ENCODE measurements at regions not wholly inside any gene's neighbourhood (a gene's known extent, or its start where the extent isn't known, plus 50 kb on each side); places are given as distances from the start of the nearest gene placed in this dataset.

- no peak for TF ChIP-seq CTCF (IDR thresholded peaks at IDR 0.05)
- no peak for TF ChIP-seq POLR2A (IDR thresholded peaks at IDR 0.05)
- Histone ChIP-seq H3K27ac (no peak overlapping the region), H3K36me3 (no peaks in the 10 kb centered on the region), H3K9me3 (no peaks in the 10 kb centered on the region), H3K4me3 (replicated peaks in 1 of 3) (no peak overlapping the region), H3K4me1 (no peaks in the 10 kb centered on the region), H3K27me3 (no peaks in the 10 kb centered on the region)
- WGBS, 2 donors, result 87 to 91% methylated on average over 35 to 37 of the region's 37 CpGs
- intact Hi-C loops (cut with DNase I), result no loop called here
- no peak for DNase-seq
These were observed 407.5 kb upstream of the RNF32 start for GRCh38 chr7:156232931-156233705.

GRCh38 chr7:156230576-156230975 lies 410.0 kb upstream of the RNF32 start:
- WGBS, 2 donors, result 93 to 94% methylated on average over 12 of the region's 12 CpGs
- Histone ChIP-seq H3K36me3 (no peaks in the 10 kb centered on the region), H3K4me1 (no peaks in the 10 kb centered on the region), H3K4me3 (replicated peaks in 1 of 3) (no peak overlapping the region), H3K27ac (no peak overlapping the region), H3K9me3 (no peaks in the 10 kb centered on the region), H3K27me3 (no peaks in the 10 kb centered on the region)
- intact Hi-C loops (cut with DNase I), result no loop called here
- no peak for TF ChIP-seq POLR2A (IDR thresholded peaks at IDR 0.05)
- TF ChIP-seq CTCF (IDR thresholded peaks at IDR 0.05), result no peak
- DNase-seq, result no peak

- H3K4me3 ChIP-seq (replicated peaks in 1 of 3), result no peak overlapping the region
- intact Hi-C loops (cut with DNase I), result no loop called here
- no peaks in the 10 kb centered on the region for H3K4me1 ChIP-seq
- no peak for DNase-seq
- H3K27ac ChIP-seq, result no peak overlapping the region
- 91% methylated on average over 1 of the region's 1 CpG for WGBS, 2 donors
- H3K27me3 ChIP-seq, result no peaks in the 10 kb centered on the region
- H3K9me3 ChIP-seq, result no peaks in the 10 kb centered on the region
- no peak for TF ChIP-seq POLR2A (IDR thresholded peaks at IDR 0.05)
- no peak for TF ChIP-seq CTCF (IDR thresholded peaks at IDR 0.05)
- no peaks in the 10 kb centered on the region for H3K36me3 ChIP-seq
These were observed 412.6 kb upstream of the SHH start for GRCh38 chr7:156224833-156225225.

GRCh38 chr7:156223935-156224832 lies 411.9 kb upstream of the SHH start:
- H3K4me1 ChIP-seq, result no peaks in the 10 kb centered on the region
- DNase-seq, result no peak
- H3K27ac ChIP-seq, result no peak overlapping the region
- intact Hi-C loops (cut with DNase I), result no loop called here
- H3K27me3 ChIP-seq, result no peaks in the 10 kb centered on the region
- H3K9me3 ChIP-seq, result no peaks in the 10 kb centered on the region
- H3K4me3 ChIP-seq (replicated peaks in 1 of 3), result no peak overlapping the region
- no peaks in the 10 kb centered on the region for H3K36me3 ChIP-seq
- 53 to 69% methylated on average over 8 to 10 of the region's 10 CpGs for WGBS, 2 donors
- TF ChIP-seq CTCF (IDR thresholded peaks at IDR 0.05) (no peak), POLR2A (IDR thresholded peaks at IDR 0.05) (no peak)

- no peaks in the 10 kb centered on the region for H3K27me3 ChIP-seq
- H3K36me3 ChIP-seq, result no peaks in the 10 kb centered on the region
- no peak for DNase-seq
- no peaks in the 10 kb centered on the region for H3K9me3 ChIP-seq
- WGBS, 2 donors, result 74 to 81% methylated on average over 7 of the region's 7 CpGs
- TF ChIP-seq POLR2A (IDR thresholded peaks at IDR 0.05) (no peak), CTCF (IDR thresholded peaks at IDR 0.05) (no peak)
- no peak overlapping the region for H3K4me3 ChIP-seq (replicated peaks in 1 of 3)
- no peak overlapping the region for H3K27ac ChIP-seq
- H3K4me1 ChIP-seq, result no peaks in the 10 kb centered on the region
- intact Hi-C loops (cut with DNase I), result no loop called here
These were observed 410.3 kb upstream of the SHH start for GRCh38 chr7:156222611-156223010.

Data from thyroid gland (tissue), 4 donors.